Ectodermal cell (in vitro differentiated cells): ENCODE measurements at regions not wholly inside any gene's neighbourhood (a gene's known extent, or its start where the extent isn't known, plus 50 kb on each side); places are given as distances from the start of the nearest gene placed in this dataset.

Experiments used
- H3K27ac ChIP-seq: 2 replicates; pipeline ENCODE4 v1.7.0; 2013; ENCODE audit warnings: mild to moderate bottlenecking, low read depth, low read length; ENCODE audit not compliant: insufficient read depth, poor library complexity, severe bottlenecking
- H3K27me3 ChIP-seq: 2 replicates; pipeline ENCODE4 v1.7.0; 2013; ENCODE audit warnings: mild to moderate bottlenecking, low read length; ENCODE audit not compliant: insufficient read depth, control insufficient read depth, poor library complexity, severe bottlenecking
- H3K36me3 ChIP-seq: one replicate; pipeline ENCODE4 v1.7.0; 2013; ENCODE audit warnings: low read length; ENCODE audit not compliant: control insufficient read depth, insufficient read depth
- H3K4me1 ChIP-seq: one replicate; pipeline ENCODE4 v1.7.0; 2013; ENCODE audit warnings: low read length; ENCODE audit not compliant: control insufficient read depth, insufficient read depth
- H3K4me3 ChIP-seq: 2 replicates; pipeline ENCODE4 v1.7.0; 2013; ENCODE audit warnings: low read depth, low read length, control low read depth; ENCODE audit not compliant: insufficient read depth
- H3K9me3 ChIP-seq: 2 replicates; pipeline ENCODE4 v1.7.0; 2013; ENCODE audit warnings: mild to moderate bottlenecking, low read length, moderate library complexity; ENCODE audit not compliant: control insufficient read depth
- WGBS, 2 experiments: methylation state at CpG; one replicate each; pipeline ENCODE4 v1.1.7; 2013; ENCODE audit warnings: missing lambda C conversion rate in 2 of 2; 5-methylcytosine and 5-hydroxymethylcytosine counted together

DNA sequence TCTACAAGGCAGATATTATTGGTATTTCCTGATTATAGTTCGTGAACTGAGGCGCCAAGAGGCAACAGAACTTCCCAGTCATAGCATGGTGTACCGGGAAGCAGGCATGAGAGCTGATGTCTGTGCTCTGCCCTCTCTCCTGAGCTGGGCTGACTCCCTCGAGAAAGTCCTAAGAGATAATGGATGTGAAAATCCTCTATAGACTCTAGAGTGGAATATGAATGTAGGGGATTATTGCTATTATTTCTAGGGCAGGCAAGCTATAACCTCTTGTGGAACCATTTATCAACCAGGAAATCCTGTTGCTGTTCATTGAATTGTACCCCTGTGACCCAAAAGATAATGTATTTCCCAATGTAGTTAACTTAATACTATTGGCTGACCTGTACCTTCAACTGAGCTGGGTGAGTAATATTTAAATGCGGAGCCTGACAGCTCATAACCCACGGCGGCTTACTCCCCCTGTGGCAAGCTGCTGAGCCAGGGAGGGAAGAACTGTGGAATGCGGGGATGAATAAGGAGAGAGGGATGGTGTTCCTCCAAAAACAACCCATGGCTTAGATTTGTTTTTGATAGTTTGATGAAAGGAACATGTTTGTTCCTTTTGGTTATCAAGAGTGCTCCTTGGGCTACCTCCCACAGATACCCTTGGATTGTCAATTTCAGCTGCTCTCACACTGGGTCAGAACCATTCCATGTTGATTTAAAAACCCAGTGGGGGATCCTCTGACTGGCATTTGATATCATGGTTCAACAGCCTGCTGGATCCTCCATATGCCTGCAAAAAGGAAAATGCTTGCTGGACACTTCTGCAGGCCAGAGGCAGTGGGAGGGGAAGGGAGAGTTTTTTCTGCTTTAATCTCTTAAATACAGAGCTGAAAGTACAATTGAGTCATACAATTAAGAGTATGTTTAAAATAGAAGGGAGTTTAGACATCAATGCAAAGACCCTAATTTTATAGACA lies 339.0 kb upstream of the BOD1L1 start:
- H3K27me3 ChIP-seq = no peaks in the 10 kb centered on the region
- no peak overlapping the region for H3K4me3 ChIP-seq
- no peaks in the 10 kb centered on the region for H3K36me3 ChIP-seq
- H3K9me3 ChIP-seq = no peaks in the 10 kb centered on the region
- no peaks in the 10 kb centered on the region for H3K4me1 ChIP-seq
- H3K27ac ChIP-seq = no peak overlapping the region
- 72 to 79% methylated on average over 8 of the region's 8 CpGs for WGBS, 2 experiments

DNA sequence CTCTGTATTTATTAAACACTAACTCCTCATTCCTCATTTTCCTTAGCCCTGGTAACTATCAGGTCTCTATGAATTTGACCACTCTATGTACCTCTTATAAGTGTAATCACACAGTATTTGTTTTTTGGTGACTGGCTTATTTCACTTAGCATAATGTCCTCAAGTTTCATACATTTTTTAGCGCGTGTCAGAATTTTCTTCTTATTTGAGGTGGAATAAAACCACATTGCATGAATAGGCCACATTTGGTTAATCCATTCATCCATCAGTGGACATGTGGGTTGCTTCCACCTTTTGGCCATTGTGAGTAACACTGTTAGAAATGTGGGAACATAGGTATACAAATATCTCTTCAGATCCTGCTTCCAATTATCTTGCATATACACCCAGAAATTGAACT lies 341.2 kb upstream of the BOD1L1 start:
- Histone ChIP-seq H3K27ac (no peak overlapping the region), H3K4me1 (no peaks in the 10 kb centered on the region), H3K9me3 (no peaks in the 10 kb centered on the region), H3K4me3 (no peak overlapping the region), H3K36me3 (no peaks in the 10 kb centered on the region), H3K27me3 (no peaks in the 10 kb centered on the region)
- 93 to 96% methylated on average over 2 of the region's 2 CpGs for WGBS, 2 experiments

DNA sequence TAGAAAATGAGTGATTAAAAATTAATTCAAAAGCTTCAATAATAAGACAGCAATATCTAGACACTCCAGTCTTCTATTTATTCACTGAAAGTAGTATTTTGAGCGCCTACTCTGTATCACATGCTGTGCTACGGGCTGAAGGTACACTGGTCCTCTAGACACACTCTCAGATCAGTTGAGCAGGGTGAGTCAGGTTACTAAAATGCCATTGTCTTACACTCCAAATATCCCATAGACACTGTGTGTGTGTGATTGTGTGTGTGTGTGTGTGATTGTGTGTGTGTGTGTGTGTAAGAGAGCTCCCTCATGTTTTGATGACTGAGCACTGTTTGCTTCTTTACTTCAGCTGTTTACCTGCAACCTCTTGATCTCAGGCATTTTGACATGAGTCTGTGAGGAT lies 342.8 kb upstream of the BOD1L1 start:
- no peaks in the 10 kb centered on the region for H3K4me1 ChIP-seq
- H3K36me3 ChIP-seq = no peaks in the 10 kb centered on the region
- WGBS, 2 experiments = 86 to 100% methylated on average over 2 of the region's 2 CpGs
- no peak overlapping the region for H3K4me3 ChIP-seq
- H3K9me3 ChIP-seq = no peaks in the 10 kb centered on the region
- no peaks in the 10 kb centered on the region for H3K27me3 ChIP-seq
- H3K27ac ChIP-seq = no peak overlapping the region

DNA sequence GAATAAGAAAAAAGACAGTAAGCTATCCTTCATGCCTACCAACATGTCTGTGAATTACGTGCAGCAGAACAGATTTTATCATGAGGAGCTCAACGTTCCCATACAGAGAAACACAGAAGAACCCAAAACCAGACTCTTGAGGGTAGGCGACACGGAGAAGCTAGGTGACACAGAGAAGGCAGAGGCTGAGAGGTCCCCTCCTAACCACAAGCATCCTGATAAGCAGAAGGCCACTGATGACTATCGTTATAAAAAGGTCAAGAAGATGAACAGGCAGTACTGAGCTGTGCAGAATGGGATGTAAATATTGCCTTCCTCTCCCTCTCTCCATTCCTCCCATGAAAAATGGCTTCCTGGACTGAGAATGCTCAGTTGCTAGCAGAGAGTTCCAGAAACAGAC lies 350.2 kb upstream of the BOD1L1 start:
- Histone ChIP-seq H3K27ac (no peak overlapping the region), H3K9me3 (no peaks in the 10 kb centered on the region), H3K36me3 (no peaks in the 10 kb centered on the region), H3K4me3 (no peak overlapping the region), H3K27me3 (no peaks in the 10 kb centered on the region), H3K4me1 (no peaks in the 10 kb centered on the region)
- WGBS, 2 experiments = 93 to 97% methylated on average over 5 of the region's 5 CpGs

DNA sequence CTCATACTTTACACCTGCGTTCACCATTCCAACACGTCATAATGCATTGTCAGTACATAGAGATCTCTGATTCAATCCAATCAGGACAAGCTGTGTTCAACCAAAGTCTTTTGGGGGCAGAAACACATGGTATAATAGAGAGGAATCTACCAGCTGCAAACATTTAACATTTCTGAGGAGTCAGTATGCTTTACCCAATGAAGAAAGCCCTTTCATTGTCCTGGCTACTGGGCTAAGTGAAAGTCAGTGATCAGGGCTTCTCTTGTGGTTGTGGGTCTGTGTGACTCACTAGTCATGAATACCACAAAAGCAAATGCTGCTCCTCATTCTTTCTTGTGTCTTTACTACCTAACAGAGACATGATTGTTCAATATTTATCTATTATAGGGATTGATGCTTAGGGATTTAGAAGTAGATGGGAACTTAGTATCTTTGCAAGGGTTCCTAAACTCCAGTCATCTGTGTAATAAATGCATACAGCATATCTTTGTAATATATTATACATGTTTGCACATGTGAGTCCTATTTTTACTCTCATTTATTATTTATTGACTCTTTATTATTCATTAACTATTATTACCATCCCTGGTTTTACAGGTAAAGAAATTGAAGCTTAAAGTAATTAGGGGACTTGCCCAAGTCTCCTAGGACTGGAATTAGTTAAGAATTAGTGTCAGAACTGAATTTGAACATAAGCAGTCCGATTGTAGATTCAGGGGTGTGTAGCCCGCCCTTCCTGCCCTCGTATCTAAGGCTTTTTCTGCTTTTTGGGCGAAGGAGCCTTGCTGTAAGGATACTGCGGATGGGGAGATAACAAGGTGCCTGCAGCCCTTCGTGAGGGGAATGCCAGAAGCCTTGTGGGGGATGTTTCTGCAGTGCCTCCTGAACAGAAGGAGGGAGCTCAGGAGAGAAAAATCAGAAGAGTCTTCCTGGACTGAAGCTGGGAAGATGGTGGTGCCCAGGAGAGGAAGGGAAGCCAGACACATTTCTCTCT lies 353.1 kb upstream of the BOD1L1 start:
- 89 to 94% methylated on average over 8 of the region's 8 CpGs for WGBS, 2 experiments
- no peak overlapping the region for H3K4me3 ChIP-seq

DNA sequence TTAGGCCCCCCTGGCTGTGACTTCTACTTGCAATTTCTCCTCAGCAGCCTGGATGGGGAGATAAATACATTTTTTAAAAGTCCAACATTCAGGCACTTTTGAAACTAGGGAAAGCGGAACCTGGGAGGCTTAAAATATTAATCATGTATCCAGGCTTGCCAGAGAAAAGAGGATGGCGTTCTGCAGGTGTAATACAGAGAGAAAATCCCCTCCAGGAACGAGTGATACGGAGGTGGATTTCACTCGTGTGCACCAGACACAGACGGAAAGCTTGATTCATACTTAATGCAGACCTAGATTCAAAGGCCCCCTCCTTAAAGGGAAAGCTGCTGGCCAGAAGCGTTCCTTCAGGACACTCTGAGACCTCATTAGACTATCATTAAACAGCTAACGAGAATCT lies 354.0 kb upstream of the BOD1L1 start:
- no peaks in the 10 kb centered on the region for H3K27me3 ChIP-seq
- WGBS, 2 experiments = 90 to 98% methylated on average over 8 of the region's 8 CpGs
- no peak overlapping the region for H3K4me3 ChIP-seq
- H3K9me3 ChIP-seq = no peaks in the 10 kb centered on the region
- no peaks in the 10 kb centered on the region for H3K36me3 ChIP-seq
- H3K27ac ChIP-seq = no peak overlapping the region
- no peaks in the 10 kb centered on the region for H3K4me1 ChIP-seq

More for the DNA sequence above, 353.1 kb upstream of the BOD1L1 start:
- no peaks in the 10 kb centered on the region for H3K27me3 ChIP-seq
- H3K36me3 ChIP-seq = no peaks in the 10 kb centered on the region
- no peaks in the 10 kb centered on the region for H3K9me3 ChIP-seq
- H3K4me1 ChIP-seq = no peaks in the 10 kb centered on the region
- H3K27ac ChIP-seq = no peak overlapping the region

DNA sequence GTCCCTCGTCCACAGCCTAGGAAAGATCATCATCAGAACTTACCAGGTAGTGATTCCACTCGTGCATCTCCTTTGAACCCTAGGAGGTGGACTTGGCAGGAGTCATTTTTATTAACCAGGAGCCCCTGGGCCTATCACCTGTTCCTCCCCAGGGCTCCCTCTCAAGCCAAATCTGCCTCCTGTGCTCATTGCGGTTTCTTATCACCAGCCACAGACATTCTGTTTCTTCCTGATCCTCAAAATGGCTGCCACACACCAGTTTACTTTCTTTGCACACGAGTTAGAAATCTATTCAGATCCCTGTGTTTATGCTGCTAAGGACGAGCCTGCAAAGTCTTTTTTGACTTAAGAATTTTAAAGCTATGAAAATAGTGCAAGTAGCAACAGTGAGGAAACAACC lies 354.5 kb upstream of the BOD1L1 start:
- no peak overlapping the region for H3K4me3 ChIP-seq
- no peaks in the 10 kb centered on the region for H3K27me3 ChIP-seq
- H3K4me1 ChIP-seq = no peaks in the 10 kb centered on the region
- H3K36me3 ChIP-seq = no peaks in the 10 kb centered on the region
- H3K9me3 ChIP-seq = no peaks in the 10 kb centered on the region
- 92 to 94% methylated on average over 5 of the region's 5 CpGs for WGBS, 2 experiments
- no peak overlapping the region for H3K27ac ChIP-seq

DNA sequence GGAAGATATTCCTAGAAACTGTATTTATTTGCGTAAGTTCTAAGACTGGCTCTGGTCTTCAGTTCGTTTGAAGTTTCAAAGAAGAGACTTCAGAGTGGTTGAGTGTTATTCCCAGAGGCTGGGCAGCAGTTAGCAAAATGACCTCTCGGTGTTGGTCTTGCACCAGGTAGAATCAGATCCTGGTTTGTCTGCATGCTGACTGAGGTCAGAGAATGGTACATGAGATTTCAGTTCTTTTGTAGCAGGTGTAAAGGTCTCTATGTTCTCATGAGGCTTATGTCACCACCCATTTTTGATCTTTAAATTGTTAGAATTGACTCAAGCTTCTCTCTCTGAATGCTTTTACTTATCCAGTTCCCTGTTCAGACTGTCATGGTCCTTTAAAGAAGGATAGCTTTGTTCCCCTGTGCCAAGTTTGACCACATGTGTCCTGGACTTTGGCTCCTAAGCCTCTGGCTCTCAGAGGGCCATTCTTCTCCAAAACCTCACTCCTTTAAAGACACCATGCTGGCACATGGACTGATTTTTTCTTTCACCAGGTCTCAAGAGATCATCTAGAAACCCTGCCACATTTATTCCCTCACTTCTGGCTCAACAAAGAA lies 355.8 kb upstream of the BOD1L1 start:
- no peaks in the 10 kb centered on the region for H3K9me3 ChIP-seq
- 92 to 95% methylated on average over 3 of the region's 3 CpGs for WGBS, 2 experiments
- H3K4me1 ChIP-seq = no peaks in the 10 kb centered on the region
- H3K27ac ChIP-seq = no peak overlapping the region
- H3K4me3 ChIP-seq = no peak overlapping the region
- H3K36me3 ChIP-seq = no peaks in the 10 kb centered on the region
- no peaks in the 10 kb centered on the region for H3K27me3 ChIP-seq

DNA sequence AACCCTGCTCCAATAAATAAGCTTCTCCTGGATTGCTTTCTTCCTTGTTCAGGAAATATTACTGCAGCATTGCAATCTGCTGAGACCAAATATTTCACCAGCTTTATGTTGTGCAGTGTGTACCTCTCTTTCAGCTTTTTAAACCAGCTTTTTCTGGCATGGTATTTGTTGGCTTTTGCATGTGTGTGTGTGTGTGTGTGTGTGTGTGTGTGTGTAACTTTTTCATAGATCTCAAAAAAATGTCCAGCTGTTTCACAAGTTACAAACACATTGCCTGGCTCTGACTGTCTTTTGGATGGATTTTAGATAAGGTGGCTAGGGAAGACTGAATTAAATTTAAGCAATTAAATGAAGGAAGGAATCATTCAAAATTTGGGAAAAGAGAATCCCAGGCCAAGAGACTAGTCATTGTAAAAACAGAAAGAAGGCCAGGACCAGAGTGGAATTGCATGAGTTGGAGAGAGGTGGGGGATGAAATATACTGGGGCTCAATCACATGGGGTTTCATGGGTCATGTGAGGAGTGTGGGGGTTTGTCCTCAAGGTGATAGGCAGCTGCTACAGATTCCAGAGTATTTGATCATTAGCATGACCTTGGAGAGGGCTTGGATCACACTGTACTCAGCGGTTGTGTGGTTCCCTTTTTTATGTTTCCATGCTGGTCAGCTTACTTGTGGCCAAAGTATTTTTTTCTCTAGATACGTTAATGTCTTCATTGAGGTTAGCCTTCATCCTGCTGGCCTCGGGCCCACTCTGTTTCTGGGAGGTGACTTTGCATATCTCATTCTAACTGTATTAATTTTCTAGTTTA lies 357.7 kb upstream of the BOD1L1 start:
- H3K27ac ChIP-seq = no peak overlapping the region
- no peaks in the 10 kb centered on the region for H3K36me3 ChIP-seq
- WGBS, 2 experiments = 79 to 86% methylated on average over 1 to 3 of the region's 3 CpGs
- H3K4me3 ChIP-seq = no peak overlapping the region
- H3K27me3 ChIP-seq = no peaks in the 10 kb centered on the region
- H3K9me3 ChIP-seq = no peaks in the 10 kb centered on the region
- H3K4me1 ChIP-seq = peaks cover 8% of the 10 kb centered on the region
